Thyroid gland (tissue), 4 donors: ENCODE measurements at regions not wholly inside any gene's neighbourhood (a gene's known extent, or its start where the extent isn't known, plus 50 kb on each side); places are given as distances from the start of the nearest gene placed in this dataset.

Experiments used
- DNase-seq, 2 donors: peaks; one replicate each; pipeline ENCODE4 v3.0.0-alpha.2; 2019
- H3K27ac ChIP-seq, 3 donors: fragments of 200-600 bp; sonication (generic); 1 replicate in 2 of 3; 2 replicates in 1 of 3; pipeline ENCODE4 v1.5.1; 2016 to 2019; ENCODE audit warnings: mild to moderate bottlenecking in 1 of 3, moderate library complexity in 1 of 3
- H3K27me3 ChIP-seq: fragments of 200-600 bp; sonication (generic); one replicate; pipeline ENCODE4 v1.5.1; 2019
- H3K36me3 ChIP-seq, 2 donors: fragments of 200-600 bp; sonication (generic); one replicate each; pipeline ENCODE4 v1.5.1; 2016 to 2019
- H3K4me1 ChIP-seq, 2 donors: fragments of 200-600 bp; sonication (generic); one replicate each; pipeline ENCODE4 v1.5.1; 2017 to 2019
- H3K4me3 ChIP-seq, 3 donors: fragments of 200-600 bp; sonication (generic); replicated peaks in 1 of 3; 1 replicate in 2 of 3; 2 replicates in 1 of 3; pipeline ENCODE4 v1.5.1; 2016; ENCODE audit warnings: mild to moderate bottlenecking in 1 of 3
- H3K9me3 ChIP-seq: fragments of 200-600 bp; sonication (generic); one replicate; pipeline ENCODE4 v1.5.1; 2017
- CTCF ChIP-seq, 6 experiments: fragments of 200-600 bp in 3 of 6; fragments of 450-650 bp in 3 of 6; sonication (generic) in 3 of 6; IDR thresholded peaks; one replicate each; pipeline ENCODE4 v1.5.1; 2016 to 2019; ENCODE audit warnings: antibody characterized with exemption in 6 of 6, mild to moderate bottlenecking in 2 of 6, inconsistent platforms in 1 of 6, moderate library complexity in 1 of 6
- POLR2A ChIP-seq, 2 donors: fragments of 450-650 bp; IDR thresholded peaks; one replicate each; pipeline ENCODE4 v1.6.1; 2017; ENCODE audit warnings: antibody characterized with exemption in 2 of 2, mild to moderate bottlenecking in 2 of 2, moderate library complexity in 1 of 2
- WGBS, 2 donors: methylation state at CpG; one replicate each; pipeline ENCODE4 v1.1.5; 2017; 5-methylcytosine and 5-hydroxymethylcytosine counted together
- intact Hi-C: fragments of 100-400 bp; cut with DNase I; formaldehyde crosslinking; loops from one replicate; pipeline ENCODE4 v1.15.1; 2023

DNA sequence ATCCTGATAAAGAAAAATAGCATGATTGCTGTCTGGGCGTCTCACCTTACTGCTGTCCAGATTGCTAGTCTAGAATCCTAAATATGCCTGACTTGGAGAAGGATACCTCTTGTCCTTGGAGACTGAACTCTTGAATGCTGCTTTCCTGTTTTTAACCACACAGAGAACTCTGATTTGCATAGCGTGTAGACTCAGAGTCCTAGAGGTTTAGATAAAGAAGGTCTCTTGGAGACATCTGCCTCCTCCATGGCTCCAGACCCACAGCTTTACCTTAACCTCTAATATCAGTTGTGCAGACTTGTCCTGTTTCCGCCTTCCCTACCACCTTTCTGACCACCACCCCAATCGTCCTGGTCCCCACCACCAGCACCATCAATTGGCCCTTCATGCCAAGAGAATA lies 292.6 kb upstream of the CYRIA start:
- Histone ChIP-seq H3K27ac (no peak overlapping the region), H3K27me3 (no peaks in the 10 kb centered on the region), H3K36me3 (no peaks in the 10 kb centered on the region), H3K4me3 (no peak overlapping the region), H3K4me1 (no peaks in the 10 kb centered on the region), H3K9me3 (no peaks in the 10 kb centered on the region)
- 86 to 87% methylated on average over 4 of the region's 4 CpGs for WGBS, 2 donors
- intact Hi-C loops, result no loop called here
- TF ChIP-seq POLR2A (IDR thresholded peaks at IDR 0.05) (no peak), CTCF (IDR thresholded peaks at IDR 0.05) (no peak)
- DNase-seq, result no peak

- H3K4me3 ChIP-seq, result no peak overlapping the region
- 80 to 93% methylated on average over 1 of the region's 1 CpG for WGBS, 2 donors
- no peaks in the 10 kb centered on the region for H3K36me3 ChIP-seq
- no peaks in the 10 kb centered on the region for H3K27me3 ChIP-seq
- H3K9me3 ChIP-seq, result no peaks in the 10 kb centered on the region
- intact Hi-C loops, result no loop called here
- TF ChIP-seq POLR2A (IDR thresholded peaks at IDR 0.05) (no peak), CTCF (IDR thresholded peaks at IDR 0.05) (no peak)
- no peak overlapping the region for H3K27ac ChIP-seq
- H3K4me1 ChIP-seq, result peaks cover 0 to 5% of the 10 kb centered on the region in 2 donors
- DNase-seq, result no peak
Measured at GRCh38 chr2:16952805-16953204, 287.2 kb upstream of the CYRIA start.

- Histone ChIP-seq H3K4me1 (peaks cover 0 to 5% of the 10 kb centered on the region in 2 donors), H3K27ac (no peak overlapping the region), H3K36me3 (no peaks in the 10 kb centered on the region), H3K4me3 (no peak overlapping the region), H3K27me3 (no peaks in the 10 kb centered on the region), H3K9me3 (no peaks in the 10 kb centered on the region)
- no peak for DNase-seq
- TF ChIP-seq CTCF (IDR thresholded peaks at IDR 0.05) (no peak), POLR2A (IDR thresholded peaks at IDR 0.05) (no peak)
- intact Hi-C loops, result no loop called here
Measured at GRCh38 chr2:16952368-16952767, 286.7 kb upstream of the CYRIA start.

GRCh38 chr2:16950436-16950835 lies 284.8 kb upstream of the CYRIA start:
- no peak for TF ChIP-seq POLR2A (IDR thresholded peaks at IDR 0.05)
- TF ChIP-seq CTCF (IDR thresholded peaks at IDR 0.05), result no peak
- Histone ChIP-seq H3K9me3 (no peaks in the 10 kb centered on the region), H3K4me1 (peaks cover 0 to 5% of the 10 kb centered on the region in 2 donors), H3K27ac (no peak overlapping the region), H3K36me3 (no peaks in the 10 kb centered on the region), H3K27me3 (no peaks in the 10 kb centered on the region), H3K4me3 (no peak overlapping the region)
- no peak for DNase-seq
- intact Hi-C loops, result no loop called here
- WGBS, 2 donors, result 79 to 86% methylated on average over 2 of the region's 2 CpGs

- Histone ChIP-seq H3K4me1 (peaks cover 0 to 5% of the 10 kb centered on the region in 2 donors), H3K4me3 (no peak overlapping the region), H3K36me3 (no peaks in the 10 kb centered on the region), H3K27ac (no peak overlapping the region), H3K9me3 (no peaks in the 10 kb centered on the region), H3K27me3 (no peaks in the 10 kb centered on the region)
- no peak for DNase-seq
- intact Hi-C loops, result no loop called here
- no peak for TF ChIP-seq POLR2A (IDR thresholded peaks at IDR 0.05)
- no peak for TF ChIP-seq CTCF (IDR thresholded peaks at IDR 0.05)
Measured at GRCh38 chr2:16948710-16949109, 283.1 kb upstream of the CYRIA start.
